H1 (cell line): ENCODE measurements at regions not wholly inside any gene's neighbourhood (a gene's known extent, or its start where the extent isn't known, plus 50 kb on each side); places are given as distances from the start of the nearest gene placed in this dataset.

Experiments used
- CEBPB ChIP-seq: IDR thresholded peaks from 2 replicates; pipeline ENCODE4 v1.6.1; 2012; ENCODE audit warnings: low read depth, low read length
- GABPA ChIP-seq: IDR thresholded peaks from 2 replicates; pipeline ENCODE4 v1.6.1; 2011; ENCODE audit warnings: mild to moderate bottlenecking, low read length, moderate library complexity, borderline replicate concordance; ENCODE audit not compliant: insufficient read depth
- GTF2F1 ChIP-seq: IDR thresholded peaks from 2 replicates; pipeline ENCODE4 v1.6.1; 2012; ENCODE audit warnings: low read depth, low read length, improper control_type of control experiment, borderline replicate concordance
- JUN ChIP-seq: IDR thresholded peaks from 2 replicates; pipeline ENCODE4 v1.6.1; 2011; ENCODE audit warnings: low read depth, mild to moderate bottlenecking, improper control_type of control experiment, low read length
- KDM4A ChIP-seq: IDR thresholded peaks from one replicate; pipeline ENCODE4 v1.7.1; 2012; ENCODE audit warnings: low read depth, mild to moderate bottlenecking, moderate library complexity, low read length, inconsistent platforms; ENCODE audit not compliant: severe bottlenecking
- KDM5A ChIP-seq: fragments of 200-600 bp; IDR thresholded peaks from 2 replicates; pipeline ENCODE4 v1.7.1; 2012; ENCODE audit warnings: mild to moderate bottlenecking, low read length, inconsistent platforms, mixed read lengths
- POU5F1 ChIP-seq: IDR thresholded peaks from 2 replicates; pipeline ENCODE4 v1.6.1; 2011; ENCODE audit warnings: low read depth, mild to moderate bottlenecking, low read length, moderate library complexity
- RXRA ChIP-seq: IDR thresholded peaks from 2 replicates; pipeline ENCODE4 v1.6.1; 2011; ENCODE audit warnings: low read depth, mild to moderate bottlenecking, low read length, moderate library complexity; ENCODE audit not compliant: insufficient read depth
- SUZ12 ChIP-seq: fragments of 200-600 bp; sonication (generic); IDR thresholded peaks from 2 replicates; pipeline ENCODE4 v1.6.1; 2012; ENCODE audit warnings: mild to moderate bottlenecking, inconsistent platforms, low read length, moderate library complexity, mixed read lengths
- TF ChIP-seq, protein P1 (sequence below): fragments of 300-600 bp; sonication (generic); IDR thresholded peaks from 2 replicates; pipeline ENCODE4 v1.7.1; 2012; ENCODE audit warnings: low read length, moderate library complexity, mild to moderate bottlenecking, inconsistent platforms; ENCODE audit not compliant: insufficient replicate concordance
- TF ChIP-seq, protein P2 (sequence below): IDR thresholded peaks from 2 replicates; pipeline ENCODE4 v1.6.1; 2012; ENCODE audit warnings: inconsistent platforms

- TF ChIP-seq, protein P1, sequence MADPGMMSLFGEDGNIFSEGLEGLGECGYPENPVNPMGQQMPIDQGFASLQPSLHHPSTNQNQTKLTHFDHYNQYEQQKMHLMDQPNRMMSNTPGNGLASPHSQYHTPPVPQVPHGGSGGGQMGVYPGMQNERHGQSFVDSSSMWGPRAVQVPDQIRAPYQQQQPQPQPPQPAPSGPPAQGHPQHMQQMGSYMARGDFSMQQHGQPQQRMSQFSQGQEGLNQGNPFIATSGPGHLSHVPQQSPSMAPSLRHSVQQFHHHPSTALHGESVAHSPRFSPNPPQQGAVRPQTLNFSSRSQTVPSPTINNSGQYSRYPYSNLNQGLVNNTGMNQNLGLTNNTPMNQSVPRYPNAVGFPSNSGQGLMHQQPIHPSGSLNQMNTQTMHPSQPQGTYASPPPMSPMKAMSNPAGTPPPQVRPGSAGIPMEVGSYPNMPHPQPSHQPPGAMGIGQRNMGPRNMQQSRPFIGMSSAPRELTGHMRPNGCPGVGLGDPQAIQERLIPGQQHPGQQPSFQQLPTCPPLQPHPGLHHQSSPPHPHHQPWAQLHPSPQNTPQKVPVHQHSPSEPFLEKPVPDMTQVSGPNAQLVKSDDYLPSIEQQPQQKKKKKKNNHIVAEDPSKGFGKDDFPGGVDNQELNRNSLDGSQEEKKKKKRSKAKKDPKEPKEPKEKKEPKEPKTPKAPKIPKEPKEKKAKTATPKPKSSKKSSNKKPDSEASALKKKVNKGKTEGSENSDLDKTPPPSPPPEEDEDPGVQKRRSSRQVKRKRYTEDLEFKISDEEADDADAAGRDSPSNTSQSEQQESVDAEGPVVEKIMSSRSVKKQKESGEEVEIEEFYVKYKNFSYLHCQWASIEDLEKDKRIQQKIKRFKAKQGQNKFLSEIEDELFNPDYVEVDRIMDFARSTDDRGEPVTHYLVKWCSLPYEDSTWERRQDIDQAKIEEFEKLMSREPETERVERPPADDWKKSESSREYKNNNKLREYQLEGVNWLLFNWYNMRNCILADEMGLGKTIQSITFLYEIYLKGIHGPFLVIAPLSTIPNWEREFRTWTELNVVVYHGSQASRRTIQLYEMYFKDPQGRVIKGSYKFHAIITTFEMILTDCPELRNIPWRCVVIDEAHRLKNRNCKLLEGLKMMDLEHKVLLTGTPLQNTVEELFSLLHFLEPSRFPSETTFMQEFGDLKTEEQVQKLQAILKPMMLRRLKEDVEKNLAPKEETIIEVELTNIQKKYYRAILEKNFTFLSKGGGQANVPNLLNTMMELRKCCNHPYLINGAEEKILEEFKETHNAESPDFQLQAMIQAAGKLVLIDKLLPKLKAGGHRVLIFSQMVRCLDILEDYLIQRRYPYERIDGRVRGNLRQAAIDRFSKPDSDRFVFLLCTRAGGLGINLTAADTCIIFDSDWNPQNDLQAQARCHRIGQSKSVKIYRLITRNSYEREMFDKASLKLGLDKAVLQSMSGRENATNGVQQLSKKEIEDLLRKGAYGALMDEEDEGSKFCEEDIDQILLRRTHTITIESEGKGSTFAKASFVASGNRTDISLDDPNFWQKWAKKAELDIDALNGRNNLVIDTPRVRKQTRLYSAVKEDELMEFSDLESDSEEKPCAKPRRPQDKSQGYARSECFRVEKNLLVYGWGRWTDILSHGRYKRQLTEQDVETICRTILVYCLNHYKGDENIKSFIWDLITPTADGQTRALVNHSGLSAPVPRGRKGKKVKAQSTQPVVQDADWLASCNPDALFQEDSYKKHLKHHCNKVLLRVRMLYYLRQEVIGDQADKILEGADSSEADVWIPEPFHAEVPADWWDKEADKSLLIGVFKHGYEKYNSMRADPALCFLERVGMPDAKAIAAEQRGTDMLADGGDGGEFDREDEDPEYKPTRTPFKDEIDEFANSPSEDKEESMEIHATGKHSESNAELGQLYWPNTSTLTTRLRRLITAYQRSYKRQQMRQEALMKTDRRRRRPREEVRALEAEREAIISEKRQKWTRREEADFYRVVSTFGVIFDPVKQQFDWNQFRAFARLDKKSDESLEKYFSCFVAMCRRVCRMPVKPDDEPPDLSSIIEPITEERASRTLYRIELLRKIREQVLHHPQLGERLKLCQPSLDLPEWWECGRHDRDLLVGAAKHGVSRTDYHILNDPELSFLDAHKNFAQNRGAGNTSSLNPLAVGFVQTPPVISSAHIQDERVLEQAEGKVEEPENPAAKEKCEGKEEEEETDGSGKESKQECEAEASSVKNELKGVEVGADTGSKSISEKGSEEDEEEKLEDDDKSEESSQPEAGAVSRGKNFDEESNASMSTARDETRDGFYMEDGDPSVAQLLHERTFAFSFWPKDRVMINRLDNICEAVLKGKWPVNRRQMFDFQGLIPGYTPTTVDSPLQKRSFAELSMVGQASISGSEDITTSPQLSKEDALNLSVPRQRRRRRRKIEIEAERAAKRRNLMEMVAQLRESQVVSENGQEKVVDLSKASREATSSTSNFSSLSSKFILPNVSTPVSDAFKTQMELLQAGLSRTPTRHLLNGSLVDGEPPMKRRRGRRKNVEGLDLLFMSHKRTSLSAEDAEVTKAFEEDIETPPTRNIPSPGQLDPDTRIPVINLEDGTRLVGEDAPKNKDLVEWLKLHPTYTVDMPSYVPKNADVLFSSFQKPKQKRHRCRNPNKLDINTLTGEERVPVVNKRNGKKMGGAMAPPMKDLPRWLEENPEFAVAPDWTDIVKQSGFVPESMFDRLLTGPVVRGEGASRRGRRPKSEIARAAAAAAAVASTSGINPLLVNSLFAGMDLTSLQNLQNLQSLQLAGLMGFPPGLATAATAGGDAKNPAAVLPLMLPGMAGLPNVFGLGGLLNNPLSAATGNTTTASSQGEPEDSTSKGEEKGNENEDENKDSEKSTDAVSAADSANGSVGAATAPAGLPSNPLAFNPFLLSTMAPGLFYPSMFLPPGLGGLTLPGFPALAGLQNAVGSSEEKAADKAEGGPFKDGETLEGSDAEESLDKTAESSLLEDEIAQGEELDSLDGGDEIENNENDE = no peak
- TF ChIP-seq GTF2F1 = no peak
- TF ChIP-seq, protein P2, sequence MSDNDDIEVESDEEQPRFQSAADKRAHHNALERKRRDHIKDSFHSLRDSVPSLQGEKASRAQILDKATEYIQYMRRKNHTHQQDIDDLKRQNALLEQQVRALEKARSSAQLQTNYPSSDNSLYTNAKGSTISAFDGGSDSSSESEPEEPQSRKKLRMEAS = no peak
- TF ChIP-seq KDM4A = no peak
- TF ChIP-seq SUZ12 = no peak
- no peak for TF ChIP-seq KDM5A
- no peak for TF ChIP-seq RXRA
- TF ChIP-seq POU5F1 = no peak
- no peak for TF ChIP-seq CEBPB
- TF ChIP-seq GABPA = no peak
- TF ChIP-seq JUN = no peak
Measured at GRCh38 chr7:33792547-33793105, 112.7 kb upstream of the BMPER start (continued).
